Thoracic aorta (tissue), 2 donors: ENCODE measurements at regions not wholly inside any gene's neighbourhood (a gene's known extent, or its start where the extent isn't known, plus 50 kb on each side); places are given as distances from the start of the nearest gene placed in this dataset.

Experiments
- ATAC-seq: fragments of 150-250 bp; one replicate; pipeline ENCODE4 v1.8.0; 2017; ENCODE audit warnings: low read depth; ENCODE audit not compliant: insufficient number of reproducible peaks, low FRiP score
- DNase-seq: peaks from one replicate; pipeline ENCODE4 v3.0.0-alpha.2; 2020; ENCODE audit warnings: low spot score
- H3K27ac ChIP-seq, 2 donors: fragments of 200-600 bp; sonication (generic); 1 replicate in 1 of 2; 2 replicates in 1 of 2; pipeline ENCODE4 v1.5.1; 2016; ENCODE audit warnings: mild to moderate bottlenecking in 2 of 2, moderate library complexity in 2 of 2
- H3K27me3 ChIP-seq: fragments of 200-600 bp; sonication (generic); replicated peaks from 2 replicates; pipeline ENCODE4 v1.6.0; 2016; ENCODE audit warnings: mild to moderate bottlenecking; ENCODE audit not compliant: insufficient read depth
- H3K36me3 ChIP-seq: fragments of 200-600 bp; sonication (generic); one replicate; pipeline ENCODE4 v1.5.1; 2016
- H3K4me1 ChIP-seq, 2 donors: fragments of 200-600 bp; sonication (generic); 1 replicate in 1 of 2; 2 replicates in 1 of 2; pipeline versions ENCODE4 v1.5.1 to v1.6.0; 2016; ENCODE audit warnings: low read depth in 2 of 2, mild to moderate bottlenecking in 1 of 2; ENCODE audit not compliant: control insufficient read depth in 1 of 2
- H3K4me3 ChIP-seq: fragments of 200-600 bp; sonication (generic); 2 replicates; pipeline ENCODE4 v1.5.1; 2016; ENCODE audit warnings: mild to moderate bottlenecking
- H3K9me3 ChIP-seq: fragments of 200-600 bp; sonication (generic); 2 replicates; pipeline ENCODE4 v1.5.1; 2016
- TF ChIP-seq, protein P1 (sequence below): fragments of 200-600 bp; sonication (generic); IDR thresholded peaks from one replicate; pipeline ENCODE4 v1.5.1; 2019; ENCODE audit warnings: antibody characterized with exemption

DNA sequence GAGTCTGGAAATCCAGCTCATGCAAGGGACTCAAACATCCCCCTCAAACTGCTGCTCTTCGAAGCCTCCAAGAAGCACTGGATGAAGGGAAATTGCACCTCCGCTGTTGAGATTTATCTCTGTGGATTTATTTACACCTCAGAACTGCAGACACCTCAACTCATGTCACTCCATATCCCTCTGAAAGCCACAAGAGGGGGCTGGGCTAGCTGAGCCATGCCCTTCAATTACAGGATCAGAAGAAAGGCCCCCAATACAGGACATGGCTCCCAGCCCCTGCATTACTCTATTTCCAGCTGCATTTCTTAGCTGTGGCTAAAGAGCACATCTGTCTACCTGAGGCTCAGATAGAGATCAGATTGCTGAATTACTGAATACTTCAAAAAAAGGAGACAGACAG is 103.1 kb upstream of the DYNLRB2 start:
- DNase-seq (no peak), ATAC-seq (no peak)
- H3K36me3 ChIP-seq, result no peaks in the 10 kb centered on the region
- TF ChIP-seq, protein P1, sequence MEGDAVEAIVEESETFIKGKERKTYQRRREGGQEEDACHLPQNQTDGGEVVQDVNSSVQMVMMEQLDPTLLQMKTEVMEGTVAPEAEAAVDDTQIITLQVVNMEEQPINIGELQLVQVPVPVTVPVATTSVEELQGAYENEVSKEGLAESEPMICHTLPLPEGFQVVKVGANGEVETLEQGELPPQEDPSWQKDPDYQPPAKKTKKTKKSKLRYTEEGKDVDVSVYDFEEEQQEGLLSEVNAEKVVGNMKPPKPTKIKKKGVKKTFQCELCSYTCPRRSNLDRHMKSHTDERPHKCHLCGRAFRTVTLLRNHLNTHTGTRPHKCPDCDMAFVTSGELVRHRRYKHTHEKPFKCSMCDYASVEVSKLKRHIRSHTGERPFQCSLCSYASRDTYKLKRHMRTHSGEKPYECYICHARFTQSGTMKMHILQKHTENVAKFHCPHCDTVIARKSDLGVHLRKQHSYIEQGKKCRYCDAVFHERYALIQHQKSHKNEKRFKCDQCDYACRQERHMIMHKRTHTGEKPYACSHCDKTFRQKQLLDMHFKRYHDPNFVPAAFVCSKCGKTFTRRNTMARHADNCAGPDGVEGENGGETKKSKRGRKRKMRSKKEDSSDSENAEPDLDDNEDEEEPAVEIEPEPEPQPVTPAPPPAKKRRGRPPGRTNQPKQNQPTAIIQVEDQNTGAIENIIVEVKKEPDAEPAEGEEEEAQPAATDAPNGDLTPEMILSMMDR, result no peak
- H3K4me1 ChIP-seq, result no peaks in the 10 kb centered on the region
- H3K9me3 ChIP-seq, result no peaks in the 10 kb centered on the region
- no peak overlapping the region for H3K27ac ChIP-seq
- no peaks in the 10 kb centered on the region for H3K27me3 ChIP-seq
- no peak overlapping the region for H3K4me3 ChIP-seq

DNA sequence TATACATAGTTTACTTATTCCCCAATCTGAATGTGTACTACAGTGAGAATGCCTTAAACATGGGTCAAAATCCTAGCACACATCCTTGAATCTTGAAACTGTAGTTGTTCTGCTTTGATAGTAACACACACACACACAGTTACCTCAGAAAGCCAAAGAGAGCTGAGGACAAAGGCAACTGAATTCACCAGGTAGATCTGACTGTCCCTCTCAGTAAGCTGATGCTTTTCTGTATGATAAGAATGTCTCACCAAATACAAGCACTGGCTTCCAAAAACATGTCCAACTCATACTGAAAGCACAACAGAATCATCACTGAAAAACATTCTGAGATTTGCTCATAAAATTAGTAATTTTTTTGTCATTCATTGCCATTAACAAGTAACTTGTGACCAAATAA is 104.3 kb upstream of the DYNLRB2 start:
- ATAC-seq, result no peak
- Histone ChIP-seq H3K4me1 (no peaks in the 10 kb centered on the region), H3K27me3 (no peaks in the 10 kb centered on the region), H3K36me3 (no peaks in the 10 kb centered on the region), H3K9me3 (no peaks in the 10 kb centered on the region), H3K27ac (no peak overlapping the region), H3K4me3 (no peak overlapping the region)
- TF ChIP-seq, protein P1, result no peak
- DNase-seq, result no peak

GRCh38 chr16:80433623-80434022 is 107.2 kb upstream of the DYNLRB2 start:
- Histone ChIP-seq H3K27me3 (no peaks in the 10 kb centered on the region), H3K27ac (no peak overlapping the region), H3K4me1 (no peaks in the 10 kb centered on the region), H3K9me3 (no peaks in the 10 kb centered on the region), H3K36me3 (no peaks in the 10 kb centered on the region), H3K4me3 (no peak overlapping the region)
- TF ChIP-seq, protein P1, result no peak
- no peak for ATAC-seq
- DNase-seq, result no peak

DNA sequence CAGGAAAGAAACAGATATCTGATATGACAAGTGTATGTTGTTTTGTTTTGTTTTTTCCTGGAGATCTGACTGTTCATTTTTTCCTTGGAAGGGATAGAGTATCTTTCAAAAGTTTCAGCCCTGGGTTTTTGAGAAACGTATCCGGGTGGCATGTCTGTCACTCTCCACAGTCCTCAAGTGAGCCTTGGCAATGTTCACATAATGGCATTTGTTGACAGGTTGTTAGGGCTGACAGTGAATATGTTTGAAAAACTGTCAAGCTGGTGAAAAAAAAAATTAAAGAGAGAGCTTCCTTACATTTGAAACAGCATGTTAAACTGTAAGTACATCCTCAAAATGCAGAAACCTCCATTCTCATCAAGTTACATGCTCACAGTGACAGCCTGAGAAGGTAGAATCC is 113.0 kb upstream of the DYNLRB2 start:
- Histone ChIP-seq H3K36me3 (no peaks in the 10 kb centered on the region), H3K27ac (no peak overlapping the region), H3K4me3 (no peak overlapping the region), H3K4me1 (no peaks in the 10 kb centered on the region), H3K9me3 (no peaks in the 10 kb centered on the region), H3K27me3 (no peaks in the 10 kb centered on the region)
- ATAC-seq, result no peak
- DNase-seq, result no peak
- TF ChIP-seq, protein P1, result no peak

DNA sequence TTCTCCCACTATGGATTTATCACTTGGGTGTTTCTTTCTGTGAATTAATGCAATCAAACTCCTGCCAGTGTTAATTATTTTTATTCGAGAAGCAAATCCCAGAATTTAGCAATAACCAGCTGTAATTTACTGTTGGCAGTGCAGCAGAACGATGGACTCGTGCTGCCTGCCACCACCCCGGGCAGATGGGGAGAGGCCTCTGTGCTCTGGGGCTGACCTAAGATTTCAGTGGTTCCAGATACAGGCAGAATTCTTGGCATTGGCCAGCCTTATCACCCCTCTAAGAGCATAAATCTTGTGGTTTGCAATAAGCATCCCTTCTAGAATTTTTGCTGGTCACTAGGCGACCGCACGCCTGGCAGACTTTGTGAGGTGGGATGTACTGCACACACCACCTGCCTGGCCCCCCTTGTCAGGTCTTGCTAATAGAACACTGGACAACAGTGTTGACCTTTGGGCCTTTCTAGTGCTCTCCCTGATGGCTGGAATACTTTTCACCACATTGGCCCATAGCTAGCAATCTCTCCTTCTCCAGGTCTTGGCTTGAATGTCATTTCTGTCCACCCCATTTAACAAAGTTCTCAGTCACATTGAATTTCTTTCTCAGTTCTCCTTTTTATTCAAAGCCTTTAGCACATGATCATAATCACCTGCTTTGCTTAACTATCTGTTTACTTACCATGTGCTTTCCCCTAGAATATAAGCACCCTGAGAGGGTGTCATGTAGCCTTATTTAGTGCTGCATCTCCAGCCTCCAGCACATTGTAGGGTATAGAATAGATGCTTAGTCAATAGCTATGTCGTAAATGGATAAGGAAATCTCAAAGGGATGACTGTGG is 122.1 kb upstream of the DYNLRB2 start:
- H3K4me1 ChIP-seq, result no peaks in the 10 kb centered on the region
- no peak overlapping the region for H3K27ac ChIP-seq
- ATAC-seq, result no peak
- no peaks in the 10 kb centered on the region for H3K36me3 ChIP-seq
- TF ChIP-seq, protein P1, result no peak
- H3K4me3 ChIP-seq, result no peak overlapping the region
- H3K27me3 ChIP-seq, result no peaks in the 10 kb centered on the region
- H3K9me3 ChIP-seq, result no peaks in the 10 kb centered on the region
- DNase-seq, result no peak
